GM10248 (cell line): ENCODE measurements at regions not wholly inside any gene's neighbourhood (a gene's known extent, or its start where the extent isn't known, plus 50 kb on each side); places are given as distances from the start of the nearest gene placed in this dataset.

Source experiments
- CTCF ChIA-PET: fragments of 300-600 bp; sonication (Branson Sonifier 250); formaldehyde crosslinking; extraction: SDS; loops from one replicate; lab custom pipeline; 2021; ENCODE audit warnings: antibody characterized with exemption; lab: Yijun Ruan, JAX
- POLR2A ChIA-PET: fragments of 350-650 bp; sonication (Branson Sonifier 250); formaldehyde crosslinking; extraction: SDS; loops from one replicate; lab custom pipeline; 2020; ENCODE audit warnings: antibody characterized with exemption; lab: Yijun Ruan, JAX
- DNase-seq: peaks from one replicate; pipeline ENCODE4 v3.0.0; 2012; ENCODE audit errors: extremely low spot score
- CTCF ChIP-seq: IDR thresholded peaks from 2 replicates; pipeline ENCODE4 v1.5.1; 2012; ENCODE audit warnings: mild to moderate bottlenecking, low read depth; ENCODE audit errors: extremely low read depth, missing control alignments, control extremely low read depth

GRCh38 chr4:182113779-182114178, 129.4 kb upstream of the TENM3 start:
- no peak for DNase-seq
- TF ChIP-seq CTCF: no peak
- CTCF ChIA-PET: no interaction called here
- POLR2A ChIA-PET: no interaction called here

- ChIA-PET POLR2A (no interaction called here), CTCF (no interaction called here)
- no peak for TF ChIP-seq CTCF
- no peak for DNase-seq
Measured at GRCh38 chr4:182124359-182124758, 118.8 kb upstream of the TENM3 start.

- POLR2A ChIA-PET: no interaction called here
- TF ChIP-seq CTCF: no peak
- CTCF ChIA-PET: no interaction called here
- DNase-seq: no peak
Measured at GRCh38 chr4:182126096-182126495, 117.1 kb upstream of the TENM3 start.

GRCh38 chr4:182126603-182127002, 116.6 kb upstream of the TENM3 start:
- ChIA-PET POLR2A (no interaction called here), CTCF (no interaction called here)
- no peak for TF ChIP-seq CTCF
- DNase-seq: no peak

GRCh38 chr4:182133033-182133432, 110.2 kb upstream of the TENM3 start:
- TF ChIP-seq CTCF: no peak
- DNase-seq: no peak
- ChIA-PET CTCF (no interaction called here), POLR2A (no interaction called here)

- ChIA-PET CTCF (interaction anchor here (1.3 to 1.5 kb wide), 2 partner anchors 43 to 81 kb away, joined by 3 read pairs; no protein-coding TSS in a partner anchor), POLR2A (no interaction called here)
- TF ChIP-seq CTCF: no peak
- DNase-seq: no peak
Measured at GRCh38 chr4:182134261-182134660, 108.9 kb upstream of the TENM3 start.

- POLR2A ChIA-PET: no interaction called here
- no peak for TF ChIP-seq CTCF
- CTCF ChIA-PET: interaction anchor here (1.3 to 1.7 kb wide), 2 partner anchors 11 to 15 kb away, joined by 4 to 5 read pairs; no protein-coding TSS in a partner anchor
- DNase-seq: no peak
Measured at GRCh38 chr4:182136201-182136600, 107.0 kb upstream of the TENM3 start.
